ENCODE measurements at regions not wholly inside any gene's neighbourhood (a gene's known extent, or its start where the extent isn't known, plus 50 kb on each side); places are given as distances from the start of the nearest gene placed in this dataset.

GRCh38 chr3:130293247-130293646 is 52.2 kb upstream of the COL6A5 start:
- ATAC-seq (no peak), FAIRE-seq (no peak), DNase-seq (no peak)
- Histone ChIP-seq H3K4me3 (no peak overlapping the region), H3K36me3 (no peaks in the 10 kb centered on the region), H3K27me3 (no peaks in the 10 kb centered on the region), H3K9me3 (no peaks in the 10 kb centered on the region), H3K27ac (no peak overlapping the region), H3K4me1 (no peaks in the 10 kb centered on the region)
- TF ChIP-seq CTCF (IDR thresholded peaks at IDR 0.05), result no peak
- intact Hi-C loops (cut with DNase I), result no loop called here
